ENCODE measurements at regions not wholly inside any gene's neighbourhood (a gene's known extent, or its start where the extent isn't known, plus 50 kb on each side); places are given as distances from the start of the nearest gene placed in this dataset.

DNA sequence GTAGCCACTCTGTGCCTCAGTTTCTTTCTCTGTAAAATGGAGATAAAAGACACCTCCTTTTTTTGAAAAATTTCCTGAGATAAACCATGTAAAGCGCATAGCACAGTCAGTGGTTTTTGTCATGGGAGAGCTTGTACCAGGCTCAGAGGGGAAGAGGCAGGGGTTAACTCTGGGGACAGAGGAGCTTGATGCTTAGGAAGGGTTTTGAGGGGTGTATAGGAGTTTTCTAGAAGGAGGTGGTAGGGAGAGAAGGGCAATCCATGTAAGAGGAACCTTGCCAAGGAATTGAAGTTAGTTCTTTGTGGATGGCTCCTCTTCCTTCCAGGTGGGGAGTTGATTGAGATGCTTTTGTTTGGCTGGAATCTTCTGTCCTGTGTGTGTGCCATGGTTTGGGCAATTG lies 131.9 kb upstream of the GSE1 start:
- Mint-ChIP-seq H3K4me1 (peaks cover 0 to 5% of the 10 kb centered on the region in 2 donors), H3K27me3 (ENCODE audit: low read depth in 2 of 2) (no peaks in the 10 kb centered on the region), H3K9me3 (no peaks in the 10 kb centered on the region), H3K4me3 (no peak overlapping the region), H3K36me3 (no peaks in the 10 kb centered on the region), H3K27ac (no peak overlapping the region)
- 88% methylated on average over 1 of the region's 1 CpG for WGBS (ENCODE audit: insufficient coverage)
- no peaks in the 10 kb centered on the region for H3K4me1 ChIP-seq (ENCODE audit: control insufficient read depth, insufficient read depth, low read length)
- H3K27ac ChIP-seq (ENCODE audit: low read length) = no peak overlapping the region
- H3K9me3 ChIP-seq (ENCODE audit: control insufficient read depth, insufficient read depth, low read length) = no peaks in the 10 kb centered on the region
- TF ChIP-seq, protein P1, sequence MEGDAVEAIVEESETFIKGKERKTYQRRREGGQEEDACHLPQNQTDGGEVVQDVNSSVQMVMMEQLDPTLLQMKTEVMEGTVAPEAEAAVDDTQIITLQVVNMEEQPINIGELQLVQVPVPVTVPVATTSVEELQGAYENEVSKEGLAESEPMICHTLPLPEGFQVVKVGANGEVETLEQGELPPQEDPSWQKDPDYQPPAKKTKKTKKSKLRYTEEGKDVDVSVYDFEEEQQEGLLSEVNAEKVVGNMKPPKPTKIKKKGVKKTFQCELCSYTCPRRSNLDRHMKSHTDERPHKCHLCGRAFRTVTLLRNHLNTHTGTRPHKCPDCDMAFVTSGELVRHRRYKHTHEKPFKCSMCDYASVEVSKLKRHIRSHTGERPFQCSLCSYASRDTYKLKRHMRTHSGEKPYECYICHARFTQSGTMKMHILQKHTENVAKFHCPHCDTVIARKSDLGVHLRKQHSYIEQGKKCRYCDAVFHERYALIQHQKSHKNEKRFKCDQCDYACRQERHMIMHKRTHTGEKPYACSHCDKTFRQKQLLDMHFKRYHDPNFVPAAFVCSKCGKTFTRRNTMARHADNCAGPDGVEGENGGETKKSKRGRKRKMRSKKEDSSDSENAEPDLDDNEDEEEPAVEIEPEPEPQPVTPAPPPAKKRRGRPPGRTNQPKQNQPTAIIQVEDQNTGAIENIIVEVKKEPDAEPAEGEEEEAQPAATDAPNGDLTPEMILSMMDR (IDR thresholded peaks at IDR 0.05) = no peak
- ATAC-seq (no peak), DNase-seq (no peak)
- intact Hi-C loops (cut with micrococcal nuclease) = loop anchor here (2.0 kb wide), 1 partner anchor 130 kb away; no protein-coding TSS in a partner anchor
- H3K27me3 ChIP-seq (ENCODE audit: control insufficient read depth, insufficient read depth, low read length) = no peaks in the 10 kb centered on the region
- no peaks in the 10 kb centered on the region for H3K36me3 ChIP-seq (ENCODE audit: control insufficient read depth, insufficient read depth, low read length)
- H3K4me3 ChIP-seq (ENCODE audit: low read length) = no peak overlapping the region

DNA sequence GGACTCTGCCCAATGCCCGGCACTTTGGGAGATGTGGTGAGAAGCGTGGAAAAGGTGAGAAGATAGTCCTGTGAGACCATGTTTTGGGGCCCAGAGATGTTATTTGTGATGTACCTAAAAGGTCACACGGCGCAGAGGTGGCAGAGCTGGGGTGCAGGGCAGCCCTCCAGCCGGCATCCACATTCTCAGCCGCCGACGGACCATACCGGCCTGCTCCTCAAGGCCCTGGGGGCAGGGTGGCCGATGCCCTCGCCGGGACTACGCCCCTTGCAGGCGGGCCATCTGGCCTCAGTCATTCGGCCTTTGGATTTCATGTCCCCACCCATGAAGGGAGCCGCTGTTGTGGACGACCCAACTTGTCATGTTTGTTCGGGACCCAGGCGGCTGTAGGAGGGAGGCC lies 131.4 kb upstream of the GSE1 start:
- intact Hi-C loops (cut with micrococcal nuclease) = loop anchor here (2.0 kb wide), 1 partner anchor 129 kb away; no protein-coding TSS in a partner anchor
- DNase-seq (no peak), ATAC-seq (no peak)
- TF ChIP-seq, protein P1 (IDR thresholded peaks at IDR 0.05) = no peak
- Histone ChIP-seq H3K36me3 (ENCODE audit: control insufficient read depth, insufficient read depth, low read length) (no peaks in the 10 kb centered on the region), H3K27me3 (ENCODE audit: control insufficient read depth, insufficient read depth, low read length) (no peaks in the 10 kb centered on the region), H3K9me3 (ENCODE audit: control insufficient read depth, insufficient read depth, low read length) (no peaks in the 10 kb centered on the region), H3K4me1 (ENCODE audit: control insufficient read depth, insufficient read depth, low read length) (no peaks in the 10 kb centered on the region), H3K4me3 (ENCODE audit: low read length) (no peak overlapping the region), H3K27ac (ENCODE audit: low read length) (no peak overlapping the region)
- WGBS (ENCODE audit: insufficient coverage) = 93% methylated on average over 19 of the region's 19 CpGs
- peaks cover 0 to 5% of the 10 kb centered on the region in 2 donors for H3K4me1 Mint-ChIP-seq
- H3K4me3 Mint-ChIP-seq = no peak overlapping the region
- no peaks in the 10 kb centered on the region for H3K36me3 Mint-ChIP-seq
- no peaks in the 10 kb centered on the region for H3K9me3 Mint-ChIP-seq
- H3K27ac Mint-ChIP-seq = no peak overlapping the region
- no peaks in the 10 kb centered on the region for H3K27me3 Mint-ChIP-seq (ENCODE audit: low read depth in 2 of 2)

DNA sequence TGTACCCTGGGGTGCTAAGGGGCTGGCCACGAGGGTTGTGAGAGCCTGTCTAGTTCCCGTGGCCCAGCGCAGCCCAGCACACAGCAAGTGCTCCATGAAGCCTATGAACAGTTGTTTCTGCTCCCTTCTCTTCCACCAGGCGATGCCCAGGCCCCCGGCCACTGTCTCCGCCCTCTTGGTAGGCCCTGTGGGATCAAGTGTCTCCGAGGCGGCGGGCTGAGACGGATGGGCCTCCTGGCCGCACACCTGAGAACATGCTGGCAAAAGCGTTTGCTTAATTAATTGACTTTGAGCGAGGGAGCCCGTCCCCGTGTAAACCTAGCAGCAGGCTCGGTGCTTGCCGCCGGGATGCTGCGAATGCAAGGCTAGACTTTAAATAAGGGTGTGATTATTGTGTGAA lies 129.7 kb upstream of the GSE1 start:
- WGBS (ENCODE audit: insufficient coverage) = 91% methylated on average over 19 of the region's 19 CpGs
- no peaks in the 10 kb centered on the region for H3K27me3 ChIP-seq (ENCODE audit: control insufficient read depth, insufficient read depth, low read length)
- ATAC-seq = no peak
- Mint-ChIP-seq H3K9me3 (no peaks in the 10 kb centered on the region), H3K27me3 (ENCODE audit: low read depth in 2 of 2) (no peaks in the 10 kb centered on the region), H3K4me1 (peaks cover 0 to 5% of the 10 kb centered on the region in 2 donors), H3K27ac (no peak overlapping the region), H3K36me3 (no peaks in the 10 kb centered on the region), H3K4me3 (no peak overlapping the region)
- H3K4me3 ChIP-seq (ENCODE audit: low read length) = no peak overlapping the region
- H3K36me3 ChIP-seq (ENCODE audit: control insufficient read depth, insufficient read depth, low read length) = no peaks in the 10 kb centered on the region
- no peak for DNase-seq
- no peaks in the 10 kb centered on the region for H3K4me1 ChIP-seq (ENCODE audit: control insufficient read depth, insufficient read depth, low read length)
- intact Hi-C loops (cut with micrococcal nuclease) = no loop called here
- no peaks in the 10 kb centered on the region for H3K9me3 ChIP-seq (ENCODE audit: control insufficient read depth, insufficient read depth, low read length)
- TF ChIP-seq, protein P1 (IDR thresholded peaks at IDR 0.05) = no peak
- H3K27ac ChIP-seq (ENCODE audit: low read length) = no peak overlapping the region
